ENCODE measurements at regions not wholly inside any gene's neighbourhood (a gene's known extent, or its start where the extent isn't known, plus 50 kb on each side); places are given as distances from the start of the nearest gene placed in this dataset.

GRCh38 chr3:80580146-80580545 is 812.3 kb upstream of the ROBO1 start:
- no peak for FAIRE-seq

DNA sequence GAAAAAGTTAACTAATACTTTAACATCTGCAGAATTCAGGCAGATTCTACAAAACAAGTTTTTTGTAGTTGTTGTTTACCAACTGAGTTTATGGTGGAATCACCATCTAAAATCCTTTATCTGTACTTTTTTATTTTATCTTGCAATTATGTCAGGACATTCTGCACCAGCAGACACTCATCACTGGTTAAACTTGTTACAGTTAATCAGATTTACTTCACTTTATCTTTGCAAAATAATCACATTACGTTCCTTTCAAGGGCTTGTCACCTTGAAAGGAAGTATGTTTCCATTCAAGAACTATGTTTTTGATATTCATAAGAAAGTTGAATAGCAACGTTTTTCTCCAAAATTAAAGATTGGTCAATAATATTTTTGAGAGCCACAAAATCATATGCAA is 796.6 kb upstream of the ROBO1 start:
- no peak for FAIRE-seq

DNA sequence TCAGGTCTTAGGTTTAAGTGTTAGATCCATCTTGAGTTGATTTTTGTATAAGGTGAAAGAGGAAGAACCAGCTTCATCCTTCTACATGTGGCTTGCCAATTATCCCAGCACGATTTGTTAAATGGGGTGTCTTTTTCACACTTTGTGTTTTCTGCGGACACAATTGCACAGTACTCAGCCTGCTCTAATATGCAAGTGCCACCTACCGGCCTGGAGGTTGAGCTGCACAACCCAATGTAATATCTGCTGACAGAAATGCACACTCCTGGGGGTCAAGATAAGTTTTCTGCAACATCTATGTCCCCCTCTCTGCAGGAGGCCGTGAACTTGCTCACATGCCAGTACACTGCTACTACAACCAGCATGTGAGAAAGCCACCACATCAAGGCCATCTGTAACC is 791.9 kb upstream of the ROBO1 start:
- FAIRE-seq, result no peak

- FAIRE-seq, result no peak
Observed at GRCh38 chr3:80556763-80557162, 789.0 kb upstream of the ROBO1 start.

- no peak for FAIRE-seq
Observed at GRCh38 chr3:80554304-80554703, 786.5 kb upstream of the ROBO1 start.

DNA sequence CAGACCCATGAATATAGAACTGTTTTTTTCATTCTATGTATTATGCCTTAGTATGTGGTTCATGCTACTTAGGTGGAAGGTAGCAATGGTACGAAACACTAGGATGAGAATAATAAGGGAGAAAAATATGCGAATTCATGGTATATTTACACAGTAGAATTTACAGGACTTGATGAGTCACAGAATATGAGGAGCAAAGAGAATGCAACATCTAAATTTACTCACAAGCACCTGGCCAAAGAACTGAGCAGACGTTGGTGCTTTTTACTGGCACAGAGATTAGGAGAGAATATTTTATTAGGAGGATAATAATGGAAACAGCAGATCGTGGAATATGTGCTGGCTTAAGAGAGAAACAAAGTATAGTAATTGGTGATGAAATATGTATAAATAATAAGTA is 785.4 kb upstream of the ROBO1 start:
- FAIRE-seq, result no peak

DNA sequence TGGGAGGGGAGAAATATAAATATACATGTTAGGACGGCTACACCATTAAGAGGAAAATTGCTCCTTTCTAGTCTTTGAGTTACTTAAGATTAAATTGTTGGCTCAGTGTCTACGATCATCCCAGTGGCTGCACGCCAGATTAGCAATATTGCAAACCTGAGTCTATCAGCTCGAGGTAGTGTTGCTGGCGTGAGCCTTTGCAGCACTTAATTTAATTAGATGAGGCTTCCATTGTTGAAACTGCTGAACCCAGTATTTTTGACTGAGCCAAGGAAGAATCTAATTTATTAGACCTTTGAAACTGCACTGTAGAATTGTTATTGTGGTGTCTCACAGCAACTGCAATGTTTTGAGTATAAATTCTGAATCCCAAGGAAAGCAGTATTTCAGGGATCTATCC is 782.4 kb upstream of the ROBO1 start:
- FAIRE-seq, result no peak

- FAIRE-seq, result no peak
Observed at GRCh38 chr3:80549173-80549572, 781.4 kb upstream of the ROBO1 start.

DNA sequence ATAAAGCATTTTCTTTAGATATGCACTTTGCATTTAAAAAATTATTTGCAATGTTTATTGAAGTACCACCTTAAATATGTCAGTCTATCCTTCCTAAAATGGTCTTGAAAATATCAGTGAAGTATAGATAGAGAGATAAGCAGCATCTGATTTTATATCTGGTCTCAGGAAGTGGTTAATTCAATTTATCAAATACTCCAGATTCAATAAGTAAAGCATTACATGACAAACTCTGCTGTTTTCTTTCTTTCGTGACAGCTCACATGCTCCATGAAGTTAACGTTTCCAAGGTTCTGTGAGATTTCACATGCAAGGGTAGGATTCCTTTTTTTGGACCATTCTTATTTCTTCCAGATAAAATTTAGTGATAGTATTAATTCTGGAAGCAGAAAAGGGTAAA is 775.4 kb upstream of the ROBO1 start:
- no peak for FAIRE-seq

DNA sequence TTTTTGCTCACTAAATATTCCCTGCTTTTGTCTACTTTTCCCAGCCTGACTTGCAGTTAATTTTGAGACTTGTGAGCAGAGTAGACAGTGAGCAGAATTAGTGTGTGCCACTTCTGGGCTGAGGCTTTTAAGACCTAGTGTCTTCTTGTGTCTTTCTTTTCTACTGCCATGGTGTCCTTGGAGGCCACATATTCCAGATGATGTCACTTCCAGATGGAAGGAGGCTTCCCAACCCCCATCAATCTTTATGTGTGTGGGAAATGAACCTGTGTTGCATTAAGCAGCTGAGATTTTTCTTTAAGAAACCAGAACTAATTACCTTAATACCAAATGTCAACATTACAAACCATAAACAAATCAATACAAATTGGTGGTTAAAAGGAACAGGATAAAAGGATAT is 774.7 kb upstream of the ROBO1 start:
- no peak for FAIRE-seq

- FAIRE-seq, result no peak
Observed at GRCh38 chr3:80537680-80538079, 769.9 kb upstream of the ROBO1 start.

- no peak for FAIRE-seq
Observed at GRCh38 chr3:80535286-80535685, 767.5 kb upstream of the ROBO1 start.

DNA sequence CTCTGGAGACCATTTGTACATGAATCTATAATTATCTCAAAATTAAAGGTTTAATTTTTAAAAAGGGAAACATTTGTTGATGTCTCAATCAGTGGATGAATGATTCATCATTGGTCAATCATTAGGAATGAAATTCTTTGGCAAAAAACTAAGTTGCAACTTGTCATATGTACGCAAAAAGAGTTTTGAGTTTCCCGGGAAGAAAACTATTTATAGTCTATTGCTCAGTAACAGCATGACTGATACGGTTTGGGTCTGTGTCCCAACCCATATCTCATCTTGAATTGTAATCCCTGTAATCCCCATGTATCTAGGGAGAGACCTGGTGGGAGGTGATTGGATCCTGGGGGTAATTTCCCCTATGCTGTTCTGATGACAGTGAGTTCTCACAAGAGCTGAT is 765.8 kb upstream of the ROBO1 start:
- no peak for FAIRE-seq

DNA sequence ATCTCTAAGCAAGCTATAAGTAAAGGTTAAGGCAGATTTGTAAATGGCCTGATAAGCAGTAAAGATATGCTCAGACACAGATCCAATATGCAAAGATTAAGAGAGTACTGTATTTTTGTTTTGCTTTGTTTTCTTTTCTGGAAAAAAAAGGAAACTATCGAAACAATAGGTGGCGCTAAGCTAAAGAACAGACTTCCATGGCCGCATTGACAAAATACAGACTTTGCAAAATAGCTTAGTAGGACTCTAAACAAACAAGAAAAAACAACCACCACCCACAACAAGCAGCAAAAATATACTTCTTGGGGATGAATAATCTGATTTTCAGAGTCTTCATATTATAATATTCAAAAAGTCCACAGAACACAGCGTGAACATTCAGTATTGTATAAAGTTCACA is 758.4 kb upstream of the ROBO1 start:
- FAIRE-seq, result no peak

DNA sequence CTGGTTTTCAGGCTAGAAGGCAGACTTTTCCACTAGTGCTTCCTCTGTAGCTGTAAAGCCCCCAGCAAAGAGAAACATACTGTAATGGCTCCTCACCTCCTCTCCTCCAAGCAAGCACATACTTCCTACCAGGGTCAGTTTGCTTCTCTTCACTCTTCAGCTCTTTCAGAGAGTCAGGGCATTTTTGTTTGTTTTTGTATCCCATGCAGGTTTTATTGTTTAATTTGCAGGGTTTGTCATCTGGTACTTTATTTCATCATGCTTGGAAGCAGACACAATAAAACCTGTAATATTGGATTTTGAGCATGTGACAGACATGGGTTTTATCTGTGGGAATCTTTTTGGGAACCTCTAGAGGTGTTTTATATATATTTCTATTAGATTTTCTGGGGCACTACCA is 753.3 kb upstream of the ROBO1 start:
- FAIRE-seq, result no peak

GRCh38 chr3:80519436-80519835 is 751.6 kb upstream of the ROBO1 start:
- FAIRE-seq, result no peak

DNA sequence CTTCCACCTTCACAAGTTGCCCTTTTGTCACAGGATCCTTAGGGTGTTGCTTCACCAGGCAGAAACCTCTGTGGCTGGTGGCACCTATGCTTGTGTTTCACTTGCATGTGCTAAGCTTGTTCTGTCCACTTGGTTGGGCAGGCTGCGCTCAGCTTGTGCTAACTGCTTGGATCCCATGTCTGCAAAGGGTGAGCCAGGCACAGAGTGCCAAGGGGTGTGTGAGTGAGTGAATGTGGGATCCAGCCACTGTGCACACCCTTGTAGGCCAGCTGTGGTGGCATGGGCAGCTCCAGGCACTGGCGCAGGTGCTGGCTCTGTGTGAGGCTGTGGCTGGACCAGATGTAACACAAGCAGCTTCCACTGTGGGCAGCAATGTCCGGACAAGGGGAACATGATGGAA is 728.7 kb upstream of the ROBO1 start:
- no peak for FAIRE-seq

GRCh38 chr3:80492162-80492561 is 724.4 kb upstream of the ROBO1 start:
- no peak for FAIRE-seq

DNA sequence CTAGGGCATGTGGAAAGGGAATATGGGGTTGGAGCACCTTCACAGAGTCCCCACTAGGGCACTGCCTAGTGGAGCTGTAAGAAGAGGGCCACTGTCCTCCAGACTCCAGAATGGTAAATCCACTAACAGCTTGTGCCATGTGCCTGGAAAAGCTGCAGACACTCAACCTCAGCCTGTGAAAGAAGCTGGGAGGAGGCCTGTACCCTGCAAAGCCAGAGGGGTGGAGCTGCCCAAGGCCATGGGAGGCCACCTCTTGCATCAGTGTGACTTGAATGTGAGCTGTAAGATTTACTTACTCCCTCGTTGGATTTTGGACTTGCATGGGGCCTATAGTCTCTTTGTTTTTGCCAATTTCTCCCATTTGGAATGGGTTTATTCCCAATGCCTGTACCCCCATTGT is 705.2 kb upstream of the ROBO1 start:
- no peak for FAIRE-seq

DNA sequence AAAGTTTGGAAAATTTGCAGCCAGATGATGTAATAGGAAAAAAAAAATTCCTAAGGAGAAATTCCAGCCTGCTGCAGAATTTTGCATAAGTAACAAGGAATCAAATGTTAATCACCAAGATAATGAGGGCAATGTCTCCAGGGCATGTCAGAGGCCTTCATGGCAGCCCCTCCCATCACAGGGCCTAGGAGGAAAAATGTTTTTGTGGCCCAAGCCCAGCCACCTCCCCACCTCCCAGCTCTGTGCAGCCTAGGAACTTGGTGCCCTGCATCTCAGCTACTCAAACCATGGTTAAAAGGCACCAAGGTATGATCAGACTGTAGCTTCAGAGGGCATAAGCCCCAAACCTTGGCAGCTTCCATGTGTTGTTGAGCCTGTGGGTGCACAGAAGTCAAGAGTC is 704.7 kb upstream of the ROBO1 start:
- FAIRE-seq, result no peak

DNA sequence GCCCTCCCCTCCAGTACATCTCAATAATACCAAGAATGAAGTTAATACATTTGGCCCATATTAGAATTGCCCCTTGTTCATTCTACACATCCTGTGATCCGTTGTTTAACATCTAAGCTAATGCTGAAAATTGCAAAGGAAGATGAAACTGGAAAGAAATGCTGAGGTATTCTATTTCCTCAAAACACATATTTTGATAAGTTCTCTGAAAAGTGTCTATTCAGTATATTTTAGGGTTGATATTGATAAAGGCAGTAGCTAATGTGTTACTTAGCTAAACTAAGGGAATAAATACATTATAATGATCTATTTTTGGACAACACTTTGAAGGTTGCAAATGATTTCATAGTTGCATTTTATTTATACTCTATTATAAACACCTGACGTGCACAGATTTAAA is 702.6 kb upstream of the ROBO1 start:
- FAIRE-seq, result no peak

DNA sequence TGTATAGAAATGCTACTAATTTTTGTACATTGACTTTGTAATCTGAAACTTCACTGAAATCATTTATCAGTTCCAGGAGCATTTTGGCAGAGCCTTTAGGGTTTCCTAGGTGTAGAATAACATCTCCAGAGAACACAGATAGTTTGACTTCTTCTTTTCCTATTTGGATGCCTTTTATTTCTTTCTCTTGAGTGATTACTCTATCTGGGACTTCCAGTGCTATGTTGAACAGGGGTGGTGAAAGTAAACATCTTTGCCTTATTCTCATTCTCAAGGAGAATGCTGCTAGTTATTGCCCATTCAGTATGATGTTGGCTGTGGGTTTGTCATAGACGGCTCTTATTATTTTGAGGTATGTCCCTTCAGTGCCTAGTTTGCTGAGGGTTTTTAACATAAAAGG is 697.9 kb upstream of the ROBO1 start:
- FAIRE-seq, result no peak

DNA sequence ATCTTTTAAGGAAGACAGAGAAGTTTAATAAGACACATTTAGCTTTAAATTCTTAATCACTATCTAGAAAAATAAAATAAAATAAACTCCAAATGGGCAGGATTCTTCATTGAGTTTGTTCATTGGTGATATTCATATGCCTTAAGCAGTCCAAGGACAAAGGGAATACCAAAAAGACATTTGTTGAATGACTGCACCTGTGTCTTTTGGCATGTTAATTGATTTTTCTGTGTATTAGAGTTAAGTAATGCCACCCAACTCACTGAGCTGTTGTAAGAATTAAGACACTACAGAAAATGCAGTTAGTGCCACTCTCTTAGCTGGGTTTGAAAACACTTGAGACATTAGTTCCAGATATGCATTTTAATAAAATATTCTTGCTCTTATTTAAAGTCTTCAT is 683.6 kb upstream of the ROBO1 start:
- FAIRE-seq, result no peak

- FAIRE-seq, result no peak
Observed at GRCh38 chr3:80445641-80446040, 677.8 kb upstream of the ROBO1 start.

DNA sequence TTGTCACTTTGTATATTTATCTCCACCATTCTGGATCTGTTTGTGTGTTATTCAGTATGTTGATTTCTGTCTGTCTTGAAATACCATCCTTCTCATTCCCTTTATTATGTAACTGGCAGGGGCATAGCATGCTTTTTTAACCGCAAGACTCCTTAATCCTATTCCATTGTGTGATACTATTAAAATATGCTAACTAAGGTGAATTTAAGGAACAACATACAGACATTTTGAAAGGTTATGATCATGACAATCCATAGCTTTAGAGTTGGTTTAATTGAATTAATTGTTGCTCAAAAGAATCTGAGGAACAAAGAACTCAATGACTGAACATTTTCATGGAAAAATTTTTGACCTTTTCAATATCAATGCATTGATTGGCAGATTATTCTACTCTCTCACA is 677.3 kb upstream of the ROBO1 start:
- no peak for FAIRE-seq

DNA sequence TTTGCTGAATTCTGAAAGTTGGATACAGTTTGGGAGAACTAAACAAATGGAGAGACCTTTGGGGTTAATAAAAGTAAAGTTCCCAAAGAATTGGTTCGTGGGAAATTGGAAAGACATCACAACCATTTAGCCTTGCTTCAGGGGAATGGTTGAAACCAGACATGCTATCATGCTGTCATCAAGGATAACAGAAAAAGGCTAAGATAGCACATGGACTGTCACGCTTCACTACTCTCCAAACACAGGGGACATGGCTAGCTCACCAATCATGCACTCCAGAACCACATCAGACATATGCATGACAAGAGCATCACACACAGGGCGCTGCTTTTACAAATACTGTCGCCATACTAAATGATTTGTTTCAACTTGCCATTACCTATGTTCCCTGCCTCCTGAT is 671.7 kb upstream of the ROBO1 start:
- no peak for FAIRE-seq
